ENCODE measurements at regions not wholly inside any gene's neighbourhood (a gene's known extent, or its start where the extent isn't known, plus 50 kb on each side); places are given as distances from the start of the nearest gene placed in this dataset.

- peak; percentile 60; the same call in 1 of the 2 replicates for TF ChIP-seq ARID4A (CRISPR knock-in tag; IDR thresholded peaks at IDR 0.05; ENCODE audit: borderline replicate concordance)
- no peak for TF ChIP-seq ZNF547 (CRISPR knock-in tag; IDR thresholded peaks at IDR 0.05)
- no peak for TF ChIP-seq ELF1 (CRISPR knock-in tag; IDR thresholded peaks at IDR 0.05)
- peak; percentile 98 for TF ChIP-seq RXRB (CRISPR knock-in tag; IDR thresholded peaks at IDR 0.05; ENCODE audit: borderline replicate concordance)
- TF ChIP-seq MYNN (CRISPR knock-in tag; IDR thresholded peaks at IDR 0.05; ENCODE audit: low read depth), result no peak
- 0 out of 2 replicates have a peak, but pooled peaks have one; percentile 5 for TF ChIP-seq ZNF724P (CRISPR knock-in tag; IDR thresholded peaks at IDR 0.05; ENCODE audit: borderline replicate concordance)
- peak; percentile 82 for TF ChIP-seq ESRRA (CRISPR knock-in tag; IDR thresholded peaks at IDR 0.05; ENCODE audit: low read depth)
- TF ChIP-seq MTA3 (CRISPR knock-in tag; IDR thresholded peaks at IDR 0.05), result no peak
- peak; percentile 68; the same call in 1 of the 2 replicates for TF ChIP-seq ZNF335 (CRISPR knock-in tag; IDR thresholded peaks at IDR 0.05)
- TF ChIP-seq HOXA7 (CRISPR knock-in tag; IDR thresholded peaks at IDR 0.05), result no peak
- TF ChIP-seq CREB1 (IDR thresholded peaks at IDR 0.05), result no peak
- TF ChIP-seq CREB1 (CRISPR knock-in tag; IDR thresholded peaks at IDR 0.05), result no peak
- peak; percentile 16; the same call in 1 of the 2 replicates for TF ChIP-seq HOXA5 (CRISPR knock-in tag; IDR thresholded peaks at IDR 0.05)
- no peak for TF ChIP-seq CREBL2 (CRISPR knock-in tag; IDR thresholded peaks at IDR 0.05; ENCODE audit: borderline replicate concordance)
- TF ChIP-seq HMG20A (CRISPR knock-in tag; IDR thresholded peaks at IDR 0.05; ENCODE audit: borderline replicate concordance), result peak; percentile 72
- peak; percentile 37; the same call in 1 of the 2 replicates for TF ChIP-seq PITX1 (CRISPR knock-in tag; IDR thresholded peaks at IDR 0.05)
- TF ChIP-seq RAD21 (CRISPR knock-in tag; IDR thresholded peaks at IDR 0.05), result 0 out of 2 replicates have a peak, but pooled peaks have one; percentile 9
- peak; percentile 92; the same call in 1 of the 2 replicates for TF ChIP-seq AHDC1 (CRISPR knock-in tag; IDR thresholded peaks at IDR 0.05; ENCODE audit: borderline replicate concordance)
- no peak for TF ChIP-seq ZNF354B (CRISPR knock-in tag; IDR thresholded peaks at IDR 0.05)
- TF ChIP-seq SRF (IDR thresholded peaks at IDR 0.05; ENCODE audit: low read depth, low read length), result no peak
These were observed 77.0 kb downstream of the FOXA2 start (continued) for GRCh38 chr20:22507240-22507961.

Data from HepG2 (cell line).